Stimulated activated naive CD8-positive, alpha-beta T cell treated with anti-CD3 and anti-CD28 coated beads, Interleukin-15, amount 100 ng/mL, for 72 hours (primary cell): ENCODE measurements at regions not wholly inside any gene's neighbourhood (a gene's known extent, or its start where the extent isn't known, plus 50 kb on each side); places are given as distances from the start of the nearest gene placed in this dataset.
A peak's percentile ranks its signal among the peaks of the same experiment; 100 is the strongest.

ENCODE experiments used
- ATAC-seq: fragments of 150-1000 bp; cut with Tn5 transposase; 2 replicates; pipeline ENCODE4 v1.10.0; 2021; ENCODE audit warnings: mild to moderate bottlenecking, moderate library complexity
- DNase-seq, 2 donors: peaks; one replicate each; pipeline ENCODE4 v3.0.0; 2021 to 2022
- H3K27ac Mint-ChIP-seq, 2 donors: one replicate each; pipeline ENCODE4 v1.8.0; 2022; ENCODE audit warnings: mild to moderate bottlenecking in 2 of 2, mixed read lengths in 2 of 2, moderate library complexity in 2 of 2
- H3K27me3 Mint-ChIP-seq: one replicate; pipeline ENCODE4 v1.8.0; 2022; ENCODE audit warnings: mixed read lengths
- H3K4me1 Mint-ChIP-seq: one replicate; pipeline ENCODE4 v1.8.0; 2022; ENCODE audit warnings: mild to moderate bottlenecking, mixed read lengths
- H3K4me3 Mint-ChIP-seq, 2 donors: one replicate each; pipeline ENCODE4 v1.8.0; 2022; ENCODE audit warnings: mild to moderate bottlenecking in 2 of 2, mixed read lengths in 2 of 2, moderate library complexity in 1 of 2
- H3K9me3 Mint-ChIP-seq, 2 donors: one replicate each; pipeline ENCODE4 v1.8.0; 2022; ENCODE audit warnings: mixed read lengths in 2 of 2

- DNase-seq (no peak), ATAC-seq (no peak)
- Mint-ChIP-seq H3K4me3 (no peak overlapping the region), H3K27me3 (no peaks in the 10 kb centered on the region), H3K9me3 (no peaks in the 10 kb centered on the region), H3K4me1 (no peaks in the 10 kb centered on the region), H3K27ac (no peak overlapping the region)
Observed at GRCh38 chr3:178260887-178261565, 275.2 kb upstream of the KCNMB2 start.

- Mint-ChIP-seq H3K27me3 (no peaks in the 10 kb centered on the region), H3K4me3 (no peak overlapping the region), H3K9me3 (no peaks in the 10 kb centered on the region), H3K4me1 (no peaks in the 10 kb centered on the region), H3K27ac (no peak overlapping the region)
- ATAC-seq: no peak
- DNase-seq: no peak
Observed at GRCh38 chr3:178263236-178263916, 272.9 kb upstream of the KCNMB2 start.

GRCh38 chr3:178267158-178267844 lies 268.9 kb upstream of the KCNMB2 start:
- Mint-ChIP-seq H3K4me1 (no peaks in the 10 kb centered on the region), H3K27ac (no peak overlapping the region), H3K4me3 (no peak overlapping the region), H3K27me3 (no peaks in the 10 kb centered on the region), H3K9me3 (no peaks in the 10 kb centered on the region)
- DNase-seq: no peak
- no peak for ATAC-seq

GRCh38 chr3:178270838-178271237 lies 265.4 kb upstream of the KCNMB2 start:
- ATAC-seq: no peak
- no peak for DNase-seq
- Mint-ChIP-seq H3K4me1 (no peaks in the 10 kb centered on the region), H3K4me3 (no peak overlapping the region), H3K27ac (peak overlapping the region in 1 of 2 donors; percentile 1), H3K27me3 (no peaks in the 10 kb centered on the region), H3K9me3 (no peaks in the 10 kb centered on the region)

GRCh38 chr3:178271740-178272387 lies 264.4 kb upstream of the KCNMB2 start:
- Mint-ChIP-seq H3K4me1 (no peaks in the 10 kb centered on the region), H3K9me3 (no peaks in the 10 kb centered on the region), H3K27me3 (no peaks in the 10 kb centered on the region), H3K27ac (no peak overlapping the region), H3K4me3 (no peak overlapping the region)
- ATAC-seq: no peak
- no peak for DNase-seq

- DNase-seq (no peak), ATAC-seq (no peak)
- H3K4me3 Mint-ChIP-seq: no peak overlapping the region
- H3K27me3 Mint-ChIP-seq: no peaks in the 10 kb centered on the region
- H3K27ac Mint-ChIP-seq: no peak overlapping the region
- H3K9me3 Mint-ChIP-seq: peaks cover under 1 to 1% of the 10 kb centered on the region in 2 donors
- no peaks in the 10 kb centered on the region for H3K4me1 Mint-ChIP-seq
Observed at GRCh38 chr3:178272841-178273240, 263.4 kb upstream of the KCNMB2 start.

- DNase-seq (no peak), ATAC-seq (no peak)
- Mint-ChIP-seq H3K4me3 (no peak overlapping the region), H3K4me1 (no peaks in the 10 kb centered on the region), H3K27ac (no peak overlapping the region), H3K27me3 (no peaks in the 10 kb centered on the region), H3K9me3 (peaks cover 10 to 20% of the 10 kb centered on the region in 2 donors)
Observed at GRCh38 chr3:178274711-178275110, 261.5 kb upstream of the KCNMB2 start.

GRCh38 chr3:178275311-178275710 lies 260.9 kb upstream of the KCNMB2 start:
- DNase-seq (no peak), ATAC-seq (no peak)
- Mint-ChIP-seq H3K27ac (no peak overlapping the region), H3K27me3 (no peaks in the 10 kb centered on the region), H3K4me1 (no peaks in the 10 kb centered on the region), H3K9me3 (peaks cover 16 to 24% of the 10 kb centered on the region in 2 donors), H3K4me3 (no peak overlapping the region)

- Mint-ChIP-seq H3K9me3 (peaks cover 20 to 29% of the 10 kb centered on the region in 2 donors), H3K4me3 (no peak overlapping the region), H3K4me1 (no peaks in the 10 kb centered on the region), H3K27ac (no peak overlapping the region), H3K27me3 (no peaks in the 10 kb centered on the region)
- ATAC-seq (no peak), DNase-seq (no peak)
Observed at GRCh38 chr3:178275793-178276192, 260.4 kb upstream of the KCNMB2 start.

- Mint-ChIP-seq H3K9me3 (peaks cover 23 to 35% of the 10 kb centered on the region in 2 donors), H3K4me3 (no peak overlapping the region), H3K27me3 (no peaks in the 10 kb centered on the region), H3K4me1 (no peaks in the 10 kb centered on the region), H3K27ac (no peak overlapping the region)
- DNase-seq: no peak
- no peak for ATAC-seq
Observed at GRCh38 chr3:178277605-178278004, 258.6 kb upstream of the KCNMB2 start.

- H3K4me1 Mint-ChIP-seq: no peaks in the 10 kb centered on the region
- no peak for ATAC-seq
- no peak overlapping the region for H3K4me3 Mint-ChIP-seq
- DNase-seq: no peak
- peaks cover 34 to 49% of the 10 kb centered on the region in 2 donors for H3K9me3 Mint-ChIP-seq
- no peaks in the 10 kb centered on the region for H3K27me3 Mint-ChIP-seq
- no peak overlapping the region for H3K27ac Mint-ChIP-seq
Observed at GRCh38 chr3:178283561-178283960, 252.7 kb upstream of the KCNMB2 start.

- no peak for DNase-seq
- ATAC-seq: no peak
- no peak overlapping the region for H3K27ac Mint-ChIP-seq
- H3K27me3 Mint-ChIP-seq: no peaks in the 10 kb centered on the region
- no peaks in the 10 kb centered on the region for H3K4me1 Mint-ChIP-seq
- no peak overlapping the region for H3K4me3 Mint-ChIP-seq
- peaks cover 33 to 44% of the 10 kb centered on the region in 2 donors for H3K9me3 Mint-ChIP-seq
Observed at GRCh38 chr3:178284181-178284580, 252.1 kb upstream of the KCNMB2 start.

- H3K27me3 Mint-ChIP-seq: no peaks in the 10 kb centered on the region
- no peak for DNase-seq
- H3K4me3 Mint-ChIP-seq: no peak overlapping the region
- no peak overlapping the region for H3K27ac Mint-ChIP-seq
- H3K4me1 Mint-ChIP-seq: no peaks in the 10 kb centered on the region
- peaks cover 15 to 23% of the 10 kb centered on the region in 2 donors for H3K9me3 Mint-ChIP-seq
- ATAC-seq: no peak
Observed at GRCh38 chr3:178288074-178288473, 248.2 kb upstream of the KCNMB2 start.

- H3K9me3 Mint-ChIP-seq: peaks cover 15 to 23% of the 10 kb centered on the region in 2 donors
- H3K4me1 Mint-ChIP-seq: no peaks in the 10 kb centered on the region
- H3K27ac Mint-ChIP-seq: no peak overlapping the region
- H3K4me3 Mint-ChIP-seq: no peak overlapping the region
- no peak for ATAC-seq
- no peaks in the 10 kb centered on the region for H3K27me3 Mint-ChIP-seq
- DNase-seq: no peak
Observed at GRCh38 chr3:178289544-178290160, 246.6 kb upstream of the KCNMB2 start.

- H3K27ac Mint-ChIP-seq: no peak overlapping the region
- peaks cover 13 to 19% of the 10 kb centered on the region in 2 donors for H3K9me3 Mint-ChIP-seq
- ATAC-seq (no peak), DNase-seq (no peak)
- H3K27me3 Mint-ChIP-seq: no peaks in the 10 kb centered on the region
- H3K4me3 Mint-ChIP-seq: no peak overlapping the region
- no peaks in the 10 kb centered on the region for H3K4me1 Mint-ChIP-seq
Observed at GRCh38 chr3:178291574-178292370, 244.5 kb upstream of the KCNMB2 start.
